Dedifferentiated amniotic fluid mesenchymal stem cell (primary cell): ENCODE measurements at regions not wholly inside any gene's neighbourhood (a gene's known extent, or its start where the extent isn't known, plus 50 kb on each side); places are given as distances from the start of the nearest gene placed in this dataset.
A peak's percentile ranks its signal among the peaks of the same experiment; 100 is the strongest.
"Not testable (repeated sequence)": the region's sequence is repeated elsewhere in the genome, so short reads cannot be mapped to it uniquely, and the experiment has no call there.

Experiments
- DNase-seq: peaks from one replicate; pipeline ENCODE4 v3.0.0-alpha.2; 2016; ENCODE audit errors: extremely low spot score

GRCh38 chr4:120200573-120201110 lies 134.0 kb upstream of the MAD2L1 start:
- not testable (repeated sequence) for DNase-seq

- no peak for DNase-seq
These were observed 131.8 kb upstream of the MAD2L1 start for GRCh38 chr4:120198411-120198810.

GRCh38 chr4:120177603-120178002 lies 111.0 kb upstream of the MAD2L1 start:
- no peak for DNase-seq

GRCh38 chr4:120175272-120175671 lies 108.6 kb upstream of the MAD2L1 start:
- DNase-seq: no peak

- no peak for DNase-seq
These were observed 97.2 kb upstream of the MAD2L1 start for GRCh38 chr4:120163895-120164294.

- DNase-seq: no peak
These were observed 92.3 kb upstream of the MAD2L1 start for GRCh38 chr4:120158841-120159463.

- DNase-seq: no peak
These were observed 91.4 kb upstream of the MAD2L1 start for GRCh38 chr4:120158046-120158445.

- peak; percentile 80 for DNase-seq
These were observed 89.6 kb upstream of the MAD2L1 start for GRCh38 chr4:120156120-120156718.

- no peak for DNase-seq
These were observed 88.6 kb upstream of the MAD2L1 start for GRCh38 chr4:120155287-120155686.

- DNase-seq: no peak
These were observed 78.0 kb upstream of the MAD2L1 start for GRCh38 chr4:120144634-120145033.

GRCh38 chr4:120144041-120144440 lies 77.4 kb upstream of the MAD2L1 start:
- no peak for DNase-seq

- DNase-seq: no peak
These were observed 72.7 kb upstream of the MAD2L1 start for GRCh38 chr4:120139392-120139791.

- peak; percentile 13 for DNase-seq
These were observed 66.3 kb upstream of the MAD2L1 start for GRCh38 chr4:120132935-120133334.

GRCh38 chr4:120130786-120131185 lies 64.1 kb upstream of the MAD2L1 start:
- DNase-seq: peak; percentile 9
